ENCODE measurements at regions not wholly inside any gene's neighbourhood (a gene's known extent, or its start where the extent isn't known, plus 50 kb on each side); places are given as distances from the start of the nearest gene placed in this dataset.
"Not testable (repeated sequence)": the region's sequence is repeated elsewhere in the genome, so short reads cannot be mapped to it uniquely, and the experiment has no call there.

DNA sequence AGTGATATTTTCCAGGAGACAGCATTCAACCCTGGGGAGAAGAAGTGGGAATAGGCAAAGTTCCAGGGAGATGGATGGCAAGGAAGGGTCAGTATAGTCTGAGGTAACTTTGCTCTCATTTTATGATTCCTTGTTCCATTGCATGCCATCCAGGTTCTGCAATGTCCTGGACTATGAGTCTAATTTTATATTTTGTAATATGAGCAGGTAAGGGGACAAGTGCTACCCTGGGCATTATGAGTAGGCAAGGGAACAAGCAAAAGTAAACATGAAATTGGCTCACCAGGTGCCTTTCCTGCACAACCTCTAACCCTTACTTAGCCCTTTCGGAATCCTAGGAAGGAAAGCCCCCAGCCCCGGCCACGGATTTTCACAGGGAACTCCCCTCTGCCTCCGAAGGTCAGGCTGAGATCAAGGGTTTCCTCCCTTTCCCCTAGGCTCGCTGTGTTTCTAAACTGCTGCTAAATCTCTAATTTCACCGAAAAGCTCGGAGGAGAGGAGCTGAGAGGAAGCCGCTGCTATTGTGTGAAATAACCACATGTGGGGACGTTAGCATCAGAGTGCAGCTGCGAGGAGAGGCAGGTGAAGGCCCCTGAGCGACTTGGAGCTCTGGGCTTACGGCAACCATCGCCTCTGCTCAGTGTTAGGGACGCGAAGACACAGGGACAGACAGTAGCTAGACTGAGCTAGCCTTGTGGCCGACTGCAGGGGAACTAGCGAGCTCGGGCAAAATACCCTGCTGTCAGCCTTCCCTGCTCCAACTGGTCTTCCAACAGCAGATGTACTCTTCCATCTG lies 194.7 kb downstream of the KDM5D start:
- Histone ChIP-seq H2AFZ (no peak overlapping the region), H3K27me3 (ENCODE audit: control insufficient read depth, insufficient read depth, low read length) (no peaks in the 10 kb centered on the region), H3K4me1 (no peaks in the 10 kb centered on the region), H3K9ac (no peak overlapping the region), H3K27ac (no peak overlapping the region), H3K4me2 (ENCODE audit: low read length) (no peak overlapping the region), H3K36me3 (ENCODE audit: control insufficient read depth, insufficient read depth, low read length) (no peaks in the 10 kb centered on the region), H3K79me2 (no peaks in the 10 kb centered on the region), H3K9me3 (ENCODE audit: control insufficient read depth, low read length) (no peaks in the 10 kb centered on the region), H3K4me3 (ENCODE audit: low read depth, low read length) (no peak overlapping the region)
- TF ChIP-seq, protein P1, sequence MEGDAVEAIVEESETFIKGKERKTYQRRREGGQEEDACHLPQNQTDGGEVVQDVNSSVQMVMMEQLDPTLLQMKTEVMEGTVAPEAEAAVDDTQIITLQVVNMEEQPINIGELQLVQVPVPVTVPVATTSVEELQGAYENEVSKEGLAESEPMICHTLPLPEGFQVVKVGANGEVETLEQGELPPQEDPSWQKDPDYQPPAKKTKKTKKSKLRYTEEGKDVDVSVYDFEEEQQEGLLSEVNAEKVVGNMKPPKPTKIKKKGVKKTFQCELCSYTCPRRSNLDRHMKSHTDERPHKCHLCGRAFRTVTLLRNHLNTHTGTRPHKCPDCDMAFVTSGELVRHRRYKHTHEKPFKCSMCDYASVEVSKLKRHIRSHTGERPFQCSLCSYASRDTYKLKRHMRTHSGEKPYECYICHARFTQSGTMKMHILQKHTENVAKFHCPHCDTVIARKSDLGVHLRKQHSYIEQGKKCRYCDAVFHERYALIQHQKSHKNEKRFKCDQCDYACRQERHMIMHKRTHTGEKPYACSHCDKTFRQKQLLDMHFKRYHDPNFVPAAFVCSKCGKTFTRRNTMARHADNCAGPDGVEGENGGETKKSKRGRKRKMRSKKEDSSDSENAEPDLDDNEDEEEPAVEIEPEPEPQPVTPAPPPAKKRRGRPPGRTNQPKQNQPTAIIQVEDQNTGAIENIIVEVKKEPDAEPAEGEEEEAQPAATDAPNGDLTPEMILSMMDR (IDR thresholded peaks at IDR 0.05): no peak

DNA sequence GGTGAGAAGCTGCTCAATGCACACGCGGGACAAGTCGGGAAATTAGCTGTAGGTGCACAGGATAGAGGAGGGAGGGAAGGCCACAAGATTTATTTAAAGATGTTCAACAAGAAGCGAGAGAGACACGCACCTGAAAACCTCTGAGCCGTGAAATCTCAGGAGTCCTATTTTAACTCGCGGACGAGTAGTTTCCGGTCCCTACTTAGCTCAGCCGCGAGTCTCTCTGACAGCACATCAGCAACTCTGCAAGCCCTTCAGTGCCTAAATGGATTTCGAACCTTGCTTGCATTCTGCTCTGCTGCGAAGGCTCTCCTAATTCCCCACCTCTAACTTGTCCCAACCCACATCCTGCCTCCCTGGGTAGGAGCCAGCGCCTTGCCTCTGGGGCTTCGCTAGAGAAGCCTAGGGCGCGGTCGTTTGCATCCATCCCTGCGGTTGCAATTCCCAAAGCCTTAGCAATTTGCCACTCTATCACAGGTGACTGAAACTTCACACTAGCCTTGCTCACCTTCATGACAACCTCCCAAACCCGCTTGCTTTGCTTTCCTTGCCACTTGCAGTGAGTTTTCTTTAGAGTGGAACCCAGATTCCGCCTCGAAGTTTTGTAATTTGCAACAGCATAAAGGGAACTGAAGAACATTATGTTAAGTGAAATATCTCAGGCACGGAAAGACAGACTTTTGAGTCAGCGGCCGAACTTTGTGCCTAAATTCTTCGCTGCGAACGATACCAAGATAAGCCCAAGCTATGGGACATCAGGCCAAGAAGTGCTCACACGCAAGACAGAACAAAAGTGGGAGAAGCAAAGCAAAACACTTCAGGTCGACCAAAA lies 202.8 kb downstream of the KDM5D start:
- Histone ChIP-seq H3K79me2 (no peaks in the 10 kb centered on the region), H3K36me3 (ENCODE audit: control insufficient read depth, insufficient read depth, low read length) (no peaks in the 10 kb centered on the region), H3K27me3 (ENCODE audit: control insufficient read depth, insufficient read depth, low read length) (no peaks in the 10 kb centered on the region), H3K27ac (no peak overlapping the region), H3K9me3 (ENCODE audit: control insufficient read depth, low read length) (no peaks in the 10 kb centered on the region), H2AFZ (no peak overlapping the region), H3K4me3 (ENCODE audit: low read depth, low read length) (no peak overlapping the region), H3K4me2 (ENCODE audit: low read length) (no peak overlapping the region), H3K9ac (no peak overlapping the region), H3K4me1 (no peaks in the 10 kb centered on the region)
- TF ChIP-seq, protein P1 (IDR thresholded peaks at IDR 0.05): no peak

GRCh38 chrY:19535697-19536096 lies 208.8 kb downstream of the KDM5D start:
- H3K4me1 ChIP-seq; H3K4me3 ChIP-seq (ENCODE audit: low read depth, low read length); H3K36me3 ChIP-seq (ENCODE audit: control insufficient read depth, insufficient read depth, low read length); H3K27ac ChIP-seq; H3K27me3 ChIP-seq (ENCODE audit: control insufficient read depth, insufficient read depth, low read length); H3K79me2 ChIP-seq; H3K9me3 ChIP-seq (ENCODE audit: control insufficient read depth, low read length); H3K9ac ChIP-seq; H2AFZ ChIP-seq; H3K4me2 ChIP-seq (ENCODE audit: low read length): not testable (repeated sequence)

DNA sequence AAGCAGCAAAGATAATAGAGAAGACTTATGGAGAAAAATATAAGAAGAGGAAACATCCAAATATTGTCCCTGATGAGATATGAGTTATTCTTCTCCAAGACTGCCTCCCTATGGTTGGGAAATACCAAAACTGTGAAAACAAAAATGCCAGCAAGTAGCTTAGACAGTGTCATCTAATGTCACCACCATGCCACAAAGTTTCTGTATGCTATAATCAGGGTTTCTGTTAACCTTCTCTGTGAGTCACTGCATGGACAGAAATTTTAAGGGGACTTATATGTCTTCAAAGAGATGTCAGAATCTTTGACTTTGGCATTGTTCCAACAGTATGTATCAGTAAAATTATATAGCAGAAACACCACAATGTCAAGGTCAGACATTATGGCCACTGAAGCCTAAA lies 222.6 kb downstream of the KDM5D start:
- Histone ChIP-seq H3K9me3 (ENCODE audit: control insufficient read depth, low read length) (no peaks in the 10 kb centered on the region), H3K9ac (no peak overlapping the region), H2AFZ (no peak overlapping the region), H3K4me3 (ENCODE audit: low read depth, low read length) (no peak overlapping the region), H3K4me2 (ENCODE audit: low read length) (no peak overlapping the region), H3K79me2 (no peaks in the 10 kb centered on the region), H3K27me3 (ENCODE audit: control insufficient read depth, insufficient read depth, low read length) (no peaks in the 10 kb centered on the region), H3K27ac (no peak overlapping the region), H3K36me3 (ENCODE audit: control insufficient read depth, insufficient read depth, low read length) (no peaks in the 10 kb centered on the region), H3K4me1 (no peaks in the 10 kb centered on the region)
- TF ChIP-seq, protein P1 (IDR thresholded peaks at IDR 0.05): no peak

DNA sequence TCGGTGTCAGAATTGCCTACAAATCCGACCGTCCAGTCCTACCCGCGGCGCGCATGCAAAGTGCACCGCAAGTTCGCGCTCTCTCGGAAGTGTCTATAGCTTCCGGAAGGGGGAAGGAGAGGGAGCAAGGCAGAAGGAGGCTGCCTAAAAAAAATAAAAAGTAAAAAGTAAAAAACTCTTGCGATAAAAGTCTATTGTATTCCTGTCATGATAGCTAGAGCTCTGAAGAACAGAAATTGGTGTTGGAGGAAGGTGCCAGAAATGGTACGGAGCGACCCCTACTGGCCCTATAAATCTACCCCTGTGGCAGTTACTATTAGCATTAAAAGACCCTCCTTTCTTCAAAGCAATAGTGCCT lies 241.5 kb downstream of the KDM5D start:
- H3K4me1 ChIP-seq: no peaks in the 10 kb centered on the region
- no peaks in the 10 kb centered on the region for H3K9me3 ChIP-seq (ENCODE audit: control insufficient read depth, low read length)
- TF ChIP-seq, protein P1 (IDR thresholded peaks at IDR 0.05): no peak
- H3K9ac ChIP-seq: no peak overlapping the region
- H3K27ac ChIP-seq: no peak overlapping the region
- H3K4me2 ChIP-seq (ENCODE audit: low read length): peak overlapping the region; percentile 69
- H3K27me3 ChIP-seq (ENCODE audit: control insufficient read depth, insufficient read depth, low read length): no peaks in the 10 kb centered on the region
- H3K36me3 ChIP-seq (ENCODE audit: control insufficient read depth, insufficient read depth, low read length): no peaks in the 10 kb centered on the region
- H3K79me2 ChIP-seq: no peaks in the 10 kb centered on the region
- H2AFZ ChIP-seq: no peak overlapping the region
- no peak overlapping the region for H3K4me3 ChIP-seq (ENCODE audit: low read depth, low read length)

Measured in parathyroid adenoma (tissue), 2 donors.